Loucy (cell line): ENCODE measurements at regions not wholly inside any gene's neighbourhood (a gene's known extent, or its start where the extent isn't known, plus 50 kb on each side); places are given as distances from the start of the nearest gene placed in this dataset.

Source experiments
- CTCF ChIP-seq: fragments of 200-600 bp; sonication (generic); conservative IDR thresholded peaks from 2 replicates; pipeline ENCODE4 v1.5.1; 2014; ENCODE audit warnings: mild to moderate bottlenecking, antibody characterized with exemption, low read length
- EZH2phosphoT487 ChIP-seq: fragments of 200-600 bp; IDR thresholded peaks from 2 replicates; pipeline ENCODE4 v1.6.1; 2018; ENCODE audit warnings: antibody characterized with exemption, mild to moderate bottlenecking, moderate library complexity, borderline replicate concordance

- no peak for TF ChIP-seq CTCF
- no peak for TF ChIP-seq EZH2phosphoT487
These were observed 155.1 kb upstream of the MBL2 start for GRCh38 chr10:52927678-52928077.
